NCI-H2227 (cell line): ENCODE measurements at regions not wholly inside any gene's neighbourhood (a gene's known extent, or its start where the extent isn't known, plus 50 kb on each side); places are given as distances from the start of the nearest gene placed in this dataset.
"Not testable (repeated sequence)": the region's sequence is repeated elsewhere in the genome, so short reads cannot be mapped to it uniquely, and the experiment has no call there.

ENCODE experiments used
- DNase-seq: peaks from one replicate; lab custom pipeline; 2025; ENCODE audit not compliant: unreplicated experiment; lab: John Stamatoyannopoulos, UW

DNA sequence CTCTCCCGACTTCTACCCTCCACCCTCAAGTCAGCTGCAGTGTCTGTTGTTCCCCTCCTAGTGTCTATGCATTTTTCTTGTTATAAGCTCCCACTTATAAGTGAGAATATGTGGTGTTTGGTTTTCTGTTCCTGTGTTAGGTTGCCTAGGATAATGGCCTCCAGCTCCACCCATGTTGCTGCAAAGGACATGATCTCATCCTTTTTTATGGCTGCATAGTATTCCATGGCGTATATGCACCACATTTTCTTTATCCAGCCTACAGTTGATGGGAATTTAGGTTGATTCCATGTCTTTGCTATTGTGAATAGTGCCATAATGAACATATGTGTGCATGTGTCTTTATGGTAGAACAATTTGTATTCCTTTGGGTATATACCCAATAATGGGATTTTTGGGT lies 80.7 kb downstream of the SPTSSA start:
- not testable (repeated sequence) for DNase-seq

DNA sequence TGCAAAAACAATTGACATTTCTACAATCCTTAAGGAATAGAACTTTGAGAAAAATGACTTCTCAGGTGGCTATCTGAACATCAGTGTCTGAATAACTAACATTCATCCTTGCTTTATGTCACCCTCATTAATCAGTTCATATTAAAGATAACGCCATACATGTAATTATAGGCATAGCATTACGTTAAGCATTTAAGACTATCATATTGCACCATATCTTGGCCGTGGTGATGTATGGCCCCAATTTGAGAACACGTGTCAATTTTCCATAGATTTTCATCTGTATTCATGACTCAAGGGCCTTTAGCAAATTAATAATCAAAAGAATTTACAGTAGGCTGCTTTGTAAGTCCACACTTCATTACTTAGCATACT lies 81.6 kb downstream of the SPTSSA start:
- DNase-seq, result no peak

DNA sequence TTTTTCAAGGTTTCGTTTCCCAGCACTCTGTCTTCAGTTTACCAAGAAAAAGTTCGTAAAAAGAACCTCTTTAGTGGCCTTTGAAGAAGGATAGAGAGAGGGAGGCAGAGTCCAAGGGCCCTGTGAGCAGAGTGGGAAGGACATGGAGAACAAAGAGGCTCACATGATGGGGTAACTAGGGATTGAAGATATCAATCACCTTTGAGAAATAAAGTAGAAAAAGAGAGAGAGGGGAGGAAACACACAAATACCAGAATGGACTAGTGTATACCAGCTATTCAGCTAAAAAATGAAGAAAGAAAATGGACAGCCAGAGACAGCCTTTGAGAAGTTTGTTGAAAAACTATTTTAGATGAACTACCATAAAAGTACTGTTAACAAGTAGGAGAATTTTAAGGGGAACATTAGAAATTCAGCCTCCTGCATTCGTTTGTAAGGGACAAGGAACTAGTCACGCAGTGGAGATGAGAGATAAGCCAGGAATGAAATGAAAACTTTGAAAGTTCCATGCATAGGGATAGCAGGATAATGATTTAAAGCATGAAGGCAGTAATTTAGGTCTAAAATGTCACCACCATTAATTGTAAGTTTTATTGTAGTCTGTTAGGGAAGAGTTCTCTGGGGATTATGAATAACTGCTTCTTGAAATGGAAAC lies 82.1 kb downstream of the SPTSSA start:
- no peak for DNase-seq

- DNase-seq, result peak; percentile 14
Measured at GRCh38 chr14:34376649-34377267, 85.3 kb downstream of the SPTSSA start.

GRCh38 chr14:34374998-34375740 lies 86.9 kb downstream of the SPTSSA start:
- no peak for DNase-seq

- no peak for DNase-seq
Measured at GRCh38 chr14:34373191-34373590, 88.8 kb downstream of the SPTSSA start.

GRCh38 chr14:34372786-34373185 lies 89.3 kb downstream of the SPTSSA start:
- DNase-seq, result no peak

- DNase-seq, result no peak
Measured at GRCh38 chr14:34369648-34370030, 92.4 kb downstream of the SPTSSA start.

GRCh38 chr14:34368971-34369647 lies 92.9 kb downstream of the SPTSSA start:
- DNase-seq, result peak; percentile 20

DNA sequence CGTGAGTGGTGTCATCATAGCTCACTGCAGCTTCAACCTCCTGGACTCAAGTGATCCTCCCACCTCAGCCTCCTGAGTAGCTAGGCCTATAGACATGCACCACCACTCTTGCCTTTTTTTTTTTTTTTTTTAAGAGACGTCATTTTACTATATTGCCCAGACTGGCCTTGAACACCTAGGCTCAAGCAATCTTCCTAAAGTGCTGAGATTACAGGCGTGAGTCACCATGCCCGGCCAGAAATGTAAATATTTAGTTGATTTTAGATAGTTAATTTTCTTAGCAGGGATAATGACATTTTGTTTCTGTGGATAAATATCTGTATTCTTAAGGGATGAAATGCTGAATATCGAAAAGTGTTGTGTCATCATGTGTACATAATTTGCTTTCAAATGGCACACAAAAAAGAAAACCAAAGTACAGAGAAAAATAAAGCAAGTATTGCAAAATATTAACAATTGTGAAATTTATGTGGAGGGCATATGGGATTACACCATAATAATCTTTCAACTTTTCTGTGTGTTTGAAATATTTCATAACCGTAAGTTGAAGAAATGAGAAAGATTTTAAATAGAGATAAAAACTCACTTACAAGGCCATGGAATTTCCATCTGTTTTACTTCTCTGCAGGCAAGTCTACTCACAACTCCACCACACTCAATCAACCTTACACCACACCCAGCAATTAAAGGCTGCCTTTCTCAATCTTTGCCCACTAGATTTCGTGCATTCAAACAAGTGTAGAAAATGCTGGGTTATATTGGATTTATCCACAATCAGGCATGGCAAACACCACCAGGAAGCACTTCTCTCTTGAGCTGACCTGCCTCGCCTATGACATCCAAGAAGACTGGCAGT lies 93.7 kb downstream of the SPTSSA start:
- DNase-seq, result no peak

DNA sequence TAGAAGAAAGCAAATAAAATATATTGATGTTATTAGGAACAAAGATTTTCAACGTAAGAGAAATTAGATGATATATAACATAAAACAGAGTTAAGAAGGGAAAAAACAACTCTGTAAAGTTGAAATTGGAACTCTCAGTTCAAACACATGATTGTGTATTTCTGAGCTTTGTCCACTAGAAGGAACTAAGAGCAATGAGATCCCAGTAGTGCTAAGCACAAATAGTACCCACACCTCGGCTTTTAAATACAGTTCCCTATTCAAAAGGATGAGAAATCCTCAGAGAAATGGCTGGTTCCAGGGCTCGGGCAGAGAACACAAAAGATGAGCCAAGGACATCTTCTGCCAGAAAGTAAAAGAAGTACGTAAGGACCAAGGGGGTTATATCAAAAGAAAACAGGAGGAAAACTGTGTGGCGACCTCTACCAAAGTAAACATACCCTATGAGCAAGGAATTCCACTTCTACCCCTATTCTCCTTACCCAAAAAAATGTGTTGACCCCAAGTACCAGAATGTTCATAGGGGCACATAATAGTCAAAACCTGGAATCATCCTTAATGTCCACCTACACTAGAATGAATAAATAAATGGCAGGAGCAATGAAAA lies 96.6 kb downstream of the SPTSSA start:
- DNase-seq, result no peak

GRCh38 chr14:34364201-34364600 lies 97.8 kb downstream of the SPTSSA start:
- DNase-seq, result no peak

- DNase-seq, result no peak
Measured at GRCh38 chr14:34363733-34364134, 98.3 kb downstream of the SPTSSA start.

GRCh38 chr14:34362641-34363251 lies 99.3 kb downstream of the SPTSSA start:
- no peak for DNase-seq

DNA sequence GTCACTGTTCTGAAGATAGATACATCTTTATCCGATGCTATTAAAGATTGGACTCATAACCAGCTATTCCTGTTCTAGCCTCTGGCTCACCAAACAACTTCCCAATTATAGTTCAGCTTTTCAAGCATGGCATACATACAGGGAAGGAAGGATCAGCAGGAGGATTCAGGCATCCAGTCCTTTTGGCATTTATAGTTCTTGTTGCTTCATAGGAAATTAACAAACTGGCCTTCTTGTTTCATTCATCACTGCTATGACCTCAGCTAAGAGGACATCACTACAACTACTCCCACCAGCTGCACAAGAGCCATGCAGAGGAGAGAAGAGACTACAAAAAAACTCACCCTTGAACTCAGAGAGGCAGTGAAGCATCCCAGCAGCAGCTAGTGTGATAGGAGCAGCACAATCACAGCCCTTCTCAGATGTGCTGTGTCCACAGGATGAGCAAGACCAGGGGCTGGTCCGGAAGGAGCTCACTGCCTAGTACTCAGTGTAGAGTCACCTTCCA lies 100.5 kb downstream of the SPTSSA start:
- no peak for DNase-seq

DNA sequence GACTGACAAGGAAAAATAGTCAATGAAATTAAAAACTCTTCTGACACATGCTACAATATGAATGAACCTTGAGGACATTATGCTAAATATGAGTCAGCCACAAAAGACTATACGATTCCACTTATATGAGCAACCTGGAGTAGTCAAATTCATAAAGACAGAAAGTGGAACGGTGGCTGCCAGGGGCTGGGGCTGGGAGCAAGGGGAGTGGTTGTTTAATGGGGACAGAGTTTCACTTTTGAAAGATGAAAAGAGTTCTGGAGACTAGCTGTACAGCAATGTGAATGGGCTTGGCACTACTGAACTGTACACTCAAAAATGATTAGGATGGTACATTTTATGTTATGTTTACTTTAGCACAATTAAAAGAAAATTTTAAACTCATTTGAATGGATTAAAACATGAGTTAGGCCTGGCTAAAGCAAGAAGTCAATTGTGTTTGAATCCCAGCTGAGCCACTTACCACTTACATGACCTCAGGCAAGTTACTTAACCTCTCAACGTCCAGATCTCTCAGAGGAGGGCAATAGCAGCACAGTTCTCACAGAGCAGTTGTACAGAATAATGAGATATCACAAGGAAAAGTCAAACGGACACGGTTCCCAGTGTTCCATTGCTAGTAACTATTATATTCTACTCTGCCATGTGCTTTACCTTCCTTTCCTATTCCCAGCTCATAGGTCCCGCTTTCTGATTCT lies 102.5 kb downstream of the SPTSSA start:
- no peak for DNase-seq

DNA sequence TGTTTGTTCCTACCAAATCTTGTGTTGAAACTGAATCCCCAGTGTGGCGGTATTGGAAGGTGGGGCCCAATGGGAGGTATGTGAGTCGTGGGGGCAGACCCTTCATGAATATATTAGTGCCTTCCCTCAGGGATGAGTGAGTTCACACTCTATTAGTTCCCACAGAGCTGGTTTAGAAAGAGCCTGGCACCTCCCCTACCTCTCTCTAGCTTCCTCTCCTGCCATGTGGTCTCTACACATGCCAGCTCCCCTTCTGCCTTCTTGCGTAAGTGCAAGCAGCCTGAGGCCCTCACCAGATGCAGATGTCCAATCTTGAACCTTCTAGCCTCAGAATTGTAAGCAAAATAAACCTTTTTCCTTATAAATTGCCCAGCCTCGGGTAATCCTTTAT lies 105.8 kb downstream of the SPTSSA start:
- no peak for DNase-seq

GRCh38 chr14:34355584-34356263 lies 106.3 kb downstream of the SPTSSA start:
- DNase-seq, result no peak

DNA sequence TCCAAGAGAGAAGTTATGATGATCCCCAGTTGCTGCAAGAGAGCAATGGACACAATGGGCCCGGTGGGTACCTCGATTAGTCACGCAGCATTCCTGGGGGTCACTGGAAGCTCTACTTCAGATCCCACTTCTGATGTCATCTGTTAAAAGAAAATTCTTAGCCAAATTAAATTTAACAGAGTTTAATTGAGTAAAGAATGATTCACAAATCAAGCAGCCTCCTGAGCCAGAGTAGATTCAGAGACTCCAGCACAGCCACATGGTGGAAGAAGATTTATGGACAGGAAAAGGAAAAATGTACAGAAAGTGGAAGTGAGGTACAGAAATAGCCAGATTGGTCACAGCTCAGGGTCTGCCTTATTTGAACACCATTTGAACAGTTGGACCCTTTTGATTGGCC lies 107.5 kb downstream of the SPTSSA start:
- DNase-seq, result no peak
